MM.1S (cell line): ENCODE measurements at regions not wholly inside any gene's neighbourhood (a gene's known extent, or its start where the extent isn't known, plus 50 kb on each side); places are given as distances from the start of the nearest gene placed in this dataset.
"Not testable (repeated sequence)": the region's sequence is repeated elsewhere in the genome, so short reads cannot be mapped to it uniquely, and the experiment has no call there.

Experiments used
- DNase-seq: peaks from one replicate; pipeline ENCODE4 v3.0.0-alpha.2; 2015
- H2AFZ ChIP-seq: fragments of 300-600 bp; sonication (generic); 2 replicates; pipeline ENCODE4 v1.6.0; 2016; ENCODE audit warnings: antibody characterized with exemption, low read length
- H3F3A ChIP-seq: fragments of 300-600 bp; sonication (generic); 2 replicates; pipeline ENCODE4 v1.6.1; 2016; ENCODE audit warnings: mild to moderate bottlenecking, antibody characterized with exemption, low read length, moderate library complexity, mixed read lengths; ENCODE audit not compliant: insufficient read depth
- H3K27ac ChIP-seq: fragments of 300-600 bp; sonication (generic); 2 replicates; pipeline ENCODE4 v1.5.1; 2016; ENCODE audit warnings: mild to moderate bottlenecking, low read length
- H3K27me3 ChIP-seq: fragments of 300-600 bp; sonication (generic); replicated peaks from 2 replicates; pipeline ENCODE4 v1.6.0; 2016; ENCODE audit warnings: low read length; ENCODE audit not compliant: insufficient read depth
- H3K36me3 ChIP-seq: fragments of 300-600 bp; sonication (generic); replicated peaks from 2 replicates; pipeline ENCODE4 v1.6.1; 2016; ENCODE audit warnings: mild to moderate bottlenecking, low read length, mixed read lengths; ENCODE audit not compliant: insufficient read depth
- H3K4me1 ChIP-seq: fragments of 300-600 bp; sonication (generic); 2 replicates; pipeline ENCODE4 v1.6.1; 2016; ENCODE audit warnings: low read length, mixed read lengths
- H3K4me2 ChIP-seq: fragments of 300-600 bp; sonication (generic); 2 replicates; pipeline ENCODE4 v1.6.0; 2016; ENCODE audit warnings: low read depth, low read length
- H3K4me3 ChIP-seq: fragments of 300-600 bp; sonication (generic); 2 replicates; pipeline ENCODE4 v1.5.1; 2016; ENCODE audit warnings: low read length, mixed read lengths
- H3K79me2 ChIP-seq: fragments of 300-600 bp; sonication (generic); 2 replicates; pipeline ENCODE4 v1.6.1; 2016; ENCODE audit warnings: mixed run types, low read length, mixed read lengths
- H3K9ac ChIP-seq: fragments of 300-600 bp; sonication (generic); 2 replicates; pipeline ENCODE4 v1.6.1; 2016; ENCODE audit warnings: low read length, mixed read lengths
- H3K9me2 ChIP-seq: fragments of 300-600 bp; sonication (generic); replicated peaks from 2 replicates; pipeline ENCODE4 v1.6.1; 2016; ENCODE audit warnings: mild to moderate bottlenecking, low read length, mixed read lengths; ENCODE audit not compliant: insufficient read depth
- H3K9me3 ChIP-seq: fragments of 300-600 bp; sonication (generic); replicated peaks from 2 replicates; pipeline ENCODE4 v1.6.1; 2016; ENCODE audit warnings: mild to moderate bottlenecking, low read length, mixed read lengths; ENCODE audit not compliant: insufficient read depth
- H4K20me1 ChIP-seq: fragments of 300-600 bp; sonication (generic); 2 replicates; pipeline ENCODE4 v1.6.1; 2016; ENCODE audit warnings: mild to moderate bottlenecking, low read length, moderate library complexity, mixed read lengths; ENCODE audit not compliant: insufficient read depth
- CTCF ChIP-seq: fragments of 300-600 bp; sonication (generic); IDR thresholded peaks from 2 replicates; pipeline ENCODE4 v1.5.1; 2016; ENCODE audit warnings: antibody characterized with exemption, low read length, mixed read lengths
- EZH2 ChIP-seq: fragments of 300-600 bp; sonication (generic); optimal IDR thresholded peaks from 2 replicates; pipeline ENCODE3; 2017; ENCODE audit warnings: low read depth, mild to moderate bottlenecking, antibody characterized with exemption, low read length, mixed read lengths
- EZH2phosphoT487 ChIP-seq: fragments of 300-600 bp; sonication (generic); IDR thresholded peaks from 2 replicates; pipeline ENCODE4 v1.6.1; 2018; ENCODE audit warnings: antibody characterized with exemption, low read length

- Histone ChIP-seq H3K9me3 (no peaks in the 10 kb centered on the region), H3K27ac (no peak overlapping the region), H3K9me2 (no peaks in the 10 kb centered on the region), H3K4me2 (no peak overlapping the region), H3K4me3 (no peak overlapping the region), H3K4me1 (no peaks in the 10 kb centered on the region), H3K27me3 (no peaks in the 10 kb centered on the region), H3K79me2 (no peaks in the 10 kb centered on the region), H4K20me1 (no peaks in the 10 kb centered on the region), H3K9ac (no peak overlapping the region), H3K36me3 (no peaks in the 10 kb centered on the region), H2AFZ (no peak overlapping the region), H3F3A (no peaks in the 10 kb centered on the region)
- TF ChIP-seq EZH2 (no peak), EZH2phosphoT487 (no peak), CTCF (no peak)
- DNase-seq: no peak
Measured at GRCh38 chr2:208807756-208808155, 401.2 kb downstream of the PTH2R start.

- H3K9me2 ChIP-seq, H3K79me2 ChIP-seq, H3F3A ChIP-seq, H3K4me2 ChIP-seq, H3K27ac ChIP-seq, H3K9me3 ChIP-seq, H2AFZ ChIP-seq, H3K4me1 ChIP-seq, H3K4me3 ChIP-seq, H3K27me3 ChIP-seq, H3K36me3 ChIP-seq, DNase-seq, H4K20me1 ChIP-seq, H3K9ac ChIP-seq: not testable (repeated sequence)
Measured at GRCh38 chr2:208811885-208812284, 405.3 kb downstream of the PTH2R start.

GRCh38 chr2:208819190-208819589, 412.6 kb downstream of the PTH2R start:
- no peak for TF ChIP-seq EZH2phosphoT487
- no peak for TF ChIP-seq CTCF
- no peak for TF ChIP-seq EZH2
- H3K4me2 ChIP-seq: no peak overlapping the region
- H4K20me1 ChIP-seq: no peaks in the 10 kb centered on the region
- DNase-seq: no peak
- H3K4me3 ChIP-seq: no peak overlapping the region
- no peaks in the 10 kb centered on the region for H3K36me3 ChIP-seq
- no peaks in the 10 kb centered on the region for H3K79me2 ChIP-seq
- H2AFZ ChIP-seq: no peak overlapping the region
- H3K27me3 ChIP-seq: no peaks in the 10 kb centered on the region
- 0 out of 2 replicates have a peak, but pooled peaks cover 5% of the 10 kb centered on the region for H3K4me1 ChIP-seq
- H3K27ac ChIP-seq: no peak overlapping the region
- no peaks in the 10 kb centered on the region for H3F3A ChIP-seq
- H3K9me2 ChIP-seq: no peaks in the 10 kb centered on the region
- no peak overlapping the region for H3K9ac ChIP-seq
- no peaks in the 10 kb centered on the region for H3K9me3 ChIP-seq

GRCh38 chr2:208820014-208820688, 413.6 kb downstream of the PTH2R start:
- Histone ChIP-seq H3K27me3 (no peaks in the 10 kb centered on the region), H3K79me2 (no peaks in the 10 kb centered on the region), H3K9ac (no peak overlapping the region), H3K4me1 (0 out of 2 replicates have a peak, but pooled peaks cover 5% of the 10 kb centered on the region), H3K4me2 (no peak overlapping the region), H3K36me3 (no peaks in the 10 kb centered on the region), H3K27ac (no peak overlapping the region), H2AFZ (no peak overlapping the region), H3K9me3 (no peaks in the 10 kb centered on the region), H4K20me1 (no peaks in the 10 kb centered on the region), H3F3A (no peaks in the 10 kb centered on the region), H3K9me2 (no peaks in the 10 kb centered on the region), H3K4me3 (no peak overlapping the region)
- peak; percentile 80 for DNase-seq
- TF ChIP-seq CTCF (peak; percentile 64), EZH2phosphoT487 (no peak), EZH2 (no peak)
